GM18870 (cell line): ENCODE measurements at regions not wholly inside any gene's neighbourhood (a gene's known extent, or its start where the extent isn't known, plus 50 kb on each side); places are given as distances from the start of the nearest gene placed in this dataset.
"Not testable (repeated sequence)": the region's sequence is repeated elsewhere in the genome, so short reads cannot be mapped to it uniquely, and the experiment has no call there.

Source experiments
- ATAC-seq: cut with Tn5 transposase; IDR thresholded peaks from one replicate; pipeline ENCODE4 v1.9.1; 2021; ENCODE audit warnings: moderate library complexity; ENCODE audit not compliant: unreplicated experiment

GRCh38 chr2:90359887-90360730, 1668.6 kb downstream of the RPIA start:
- not testable (repeated sequence) for ATAC-seq

GRCh38 chr2:90360731-90361035, 1669.2 kb downstream of the RPIA start:
- not testable (repeated sequence) for ATAC-seq
